ENCODE measurements at regions not wholly inside any gene's neighbourhood (a gene's known extent, or its start where the extent isn't known, plus 50 kb on each side); places are given as distances from the start of the nearest gene placed in this dataset.

GRCh38 chr13:80151016-80151415 is 189.9 kb downstream of the SPRY2 start:
- no peaks in the 10 kb centered on the region for H3K36me3 ChIP-seq
- H3K27ac ChIP-seq = no peak overlapping the region
- no peaks in the 10 kb centered on the region for H3K4me1 ChIP-seq
- no peaks in the 10 kb centered on the region for H3K9me3 ChIP-seq
- no peaks in the 10 kb centered on the region for H3K27me3 ChIP-seq
- intact Hi-C loops (cut with DNase I) = no loop called here
- DNase-seq = no peak
- no peak for ATAC-seq
- no peak for TF ChIP-seq POLR2A (IDR thresholded peaks at IDR 0.05)
- no peak for TF ChIP-seq CTCF (IDR thresholded peaks at IDR 0.05)
- H3K4me3 ChIP-seq = no peak overlapping the region

- intact Hi-C loops (cut with DNase I) = no loop called here
- 86% methylated on average over 4 of the region's 4 CpGs for WGBS (ENCODE audit: insufficient coverage, low coverage, low lambda C conversion rate, missing lambda C conversion rate)
- H3K27ac ChIP-seq = no peak overlapping the region
- no peaks in the 10 kb centered on the region for H3K36me3 ChIP-seq
- ATAC-seq (no peak), DNase-seq (no peak)
- H3K4me3 ChIP-seq = no peak overlapping the region
- no peaks in the 10 kb centered on the region for H3K9me3 ChIP-seq
- H3K27me3 ChIP-seq = no peaks in the 10 kb centered on the region
- TF ChIP-seq POLR2A (IDR thresholded peaks at IDR 0.05) (no peak), CTCF (IDR thresholded peaks at IDR 0.05) (no peak)
- H3K4me1 ChIP-seq = no peaks in the 10 kb centered on the region
Measured at GRCh38 chr13:80149736-80150135, 191.2 kb downstream of the SPRY2 start.

GRCh38 chr13:80145171-80145690 is 195.7 kb downstream of the SPRY2 start:
- TF ChIP-seq CTCF (IDR thresholded peaks at IDR 0.05) = no peak
- TF ChIP-seq POLR2A (IDR thresholded peaks at IDR 0.05) = no peak
- no peak for DNase-seq

GRCh38 chr13:80144493-80144892 is 196.4 kb downstream of the SPRY2 start:
- no peak for DNase-seq
- H3K36me3 ChIP-seq = no peaks in the 10 kb centered on the region
- TF ChIP-seq POLR2A (IDR thresholded peaks at IDR 0.05) (no peak), CTCF (IDR thresholded peaks at IDR 0.05) (no peak)
- intact Hi-C loops (cut with DNase I) = no loop called here
- no peaks in the 10 kb centered on the region for H3K4me1 ChIP-seq
- H3K4me3 ChIP-seq = no peak overlapping the region
- no peak overlapping the region for H3K27ac ChIP-seq
- ATAC-seq = peak in 3 of 4 donors; percentile 16 to 62 (median 45)
- no peaks in the 10 kb centered on the region for H3K9me3 ChIP-seq
- no peaks in the 10 kb centered on the region for H3K27me3 ChIP-seq

More at GRCh38 chr13:80145171-80145690, 195.7 kb downstream of the SPRY2 start:
- H3K4me3 ChIP-seq = no peak overlapping the region
- H3K36me3 ChIP-seq = no peaks in the 10 kb centered on the region
- H3K27me3 ChIP-seq = no peaks in the 10 kb centered on the region
- H3K27ac ChIP-seq = no peak overlapping the region
- H3K4me1 ChIP-seq = no peaks in the 10 kb centered on the region
- H3K9me3 ChIP-seq = no peaks in the 10 kb centered on the region
- ATAC-seq = no peak
- intact Hi-C loops (cut with DNase I) = no loop called here
- WGBS (ENCODE audit: insufficient coverage, low coverage, low lambda C conversion rate, missing lambda C conversion rate) = 67% methylated on average over 3 of the region's 3 CpGs
